HG03342 (cell line): ENCODE measurements at regions not wholly inside any gene's neighbourhood (a gene's known extent, or its start where the extent isn't known, plus 50 kb on each side); places are given as distances from the start of the nearest gene placed in this dataset.

Experiments used
- ATAC-seq: cut with Tn5 transposase; IDR thresholded peaks from one replicate; pipeline ENCODE4 v1.9.1; 2021; ENCODE audit warnings: mild to moderate bottlenecking, moderate library complexity; ENCODE audit not compliant: unreplicated experiment

DNA sequence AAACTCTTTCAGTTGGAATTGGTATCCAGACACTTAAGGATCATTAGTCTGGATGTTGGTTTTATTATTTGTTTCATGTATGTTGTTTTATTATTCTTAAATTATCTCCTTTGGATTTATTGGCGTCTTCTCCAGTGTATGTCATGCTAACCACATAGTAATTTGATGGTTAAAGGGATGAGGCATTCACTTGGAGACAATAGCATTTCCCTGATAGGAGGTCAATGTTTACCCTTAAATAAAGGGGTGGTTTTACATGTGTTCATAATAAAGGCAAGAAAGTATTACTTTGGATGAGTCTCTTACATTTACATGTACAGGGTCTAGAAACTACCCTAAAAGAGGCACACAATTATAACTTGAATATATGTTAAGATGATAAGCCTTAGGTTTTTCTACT lies 51.2 kb upstream of the RNF144B start:
- ATAC-seq, result no peak

DNA sequence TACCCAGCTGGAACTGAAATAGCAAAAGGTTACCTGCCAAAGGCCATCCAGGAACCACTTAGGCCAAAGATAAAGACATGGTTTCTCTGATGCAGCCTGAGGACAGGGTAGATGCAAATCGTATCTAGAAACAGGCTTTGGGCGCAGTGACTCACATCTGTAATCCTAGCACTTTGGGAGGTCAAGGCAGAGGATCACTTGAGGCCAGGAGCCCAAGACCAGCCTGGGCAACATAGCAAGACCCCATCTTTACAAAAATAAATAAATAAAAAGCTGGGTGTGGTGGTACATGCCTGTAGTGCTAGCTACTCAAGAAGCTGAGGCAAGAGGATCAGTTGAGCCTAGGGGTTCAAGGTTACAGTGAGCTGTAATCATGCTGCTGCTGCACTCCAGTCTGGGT lies 52.9 kb upstream of the RNF144B start:
- no peak for ATAC-seq

DNA sequence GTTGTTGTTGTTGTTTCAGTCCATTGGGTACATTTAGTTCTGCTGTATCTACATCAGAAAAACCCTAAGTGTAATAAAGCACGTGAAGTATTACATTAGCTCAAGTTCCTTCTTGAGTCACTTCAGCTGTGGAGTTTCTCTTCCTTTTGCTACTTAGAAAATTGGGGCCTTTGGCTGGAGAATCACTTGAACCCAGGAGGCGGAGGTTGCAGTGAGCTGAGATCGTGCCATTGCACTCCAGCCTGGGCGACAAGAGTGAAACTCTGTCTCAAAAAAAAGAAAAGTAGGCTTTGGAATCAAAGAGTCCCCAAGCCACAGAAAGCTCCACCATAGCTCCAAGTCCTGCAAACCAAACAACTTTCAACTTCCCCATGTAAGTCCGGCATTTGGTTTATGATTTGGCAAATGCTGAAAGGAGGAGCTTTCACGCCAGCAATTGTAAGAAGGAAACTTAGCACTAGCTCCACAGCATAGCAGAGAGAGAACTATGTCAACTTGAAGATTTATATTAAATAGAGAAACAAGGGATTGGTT lies 56.5 kb upstream of the RNF144B start:
- ATAC-seq, result no peak

DNA sequence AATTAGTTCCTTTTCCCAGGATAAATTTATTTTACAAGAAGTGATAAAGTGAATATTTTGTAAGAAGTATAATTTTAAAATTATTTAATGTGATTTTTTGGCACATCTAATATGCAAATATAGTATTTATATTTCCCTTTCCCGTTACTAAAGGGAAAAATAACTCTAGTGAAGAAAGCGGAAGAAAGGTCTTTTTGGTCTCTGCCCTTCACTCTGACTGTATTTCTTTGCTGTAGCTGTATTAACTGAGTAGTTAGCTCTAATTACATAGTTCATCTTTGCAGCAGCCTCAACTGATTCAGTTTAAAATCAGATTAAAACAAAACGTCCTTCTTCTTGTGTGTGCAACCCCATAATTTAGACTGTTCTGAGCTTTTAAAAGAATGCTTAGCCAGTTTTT lies 57.4 kb upstream of the RNF144B start:
- ATAC-seq, result no peak

DNA sequence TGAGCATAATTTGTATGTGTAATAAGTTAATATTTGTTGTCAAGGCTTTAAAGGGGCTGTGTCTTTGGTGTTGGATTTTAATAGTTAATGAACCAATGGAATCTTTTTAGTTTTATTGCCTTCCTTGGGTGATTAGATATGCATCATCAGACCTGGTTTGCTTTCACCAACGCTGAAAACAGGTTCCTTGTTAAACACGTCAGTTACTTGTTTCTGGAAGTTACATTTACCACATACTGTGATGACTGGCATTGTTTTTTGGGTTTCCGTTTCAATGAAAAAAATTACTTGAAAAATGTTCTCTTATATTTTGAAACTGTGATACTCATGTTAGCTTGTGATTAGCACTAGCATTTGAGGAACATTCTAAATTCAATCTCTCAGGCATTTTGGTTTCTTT lies 58.6 kb upstream of the RNF144B start:
- ATAC-seq, result no peak

DNA sequence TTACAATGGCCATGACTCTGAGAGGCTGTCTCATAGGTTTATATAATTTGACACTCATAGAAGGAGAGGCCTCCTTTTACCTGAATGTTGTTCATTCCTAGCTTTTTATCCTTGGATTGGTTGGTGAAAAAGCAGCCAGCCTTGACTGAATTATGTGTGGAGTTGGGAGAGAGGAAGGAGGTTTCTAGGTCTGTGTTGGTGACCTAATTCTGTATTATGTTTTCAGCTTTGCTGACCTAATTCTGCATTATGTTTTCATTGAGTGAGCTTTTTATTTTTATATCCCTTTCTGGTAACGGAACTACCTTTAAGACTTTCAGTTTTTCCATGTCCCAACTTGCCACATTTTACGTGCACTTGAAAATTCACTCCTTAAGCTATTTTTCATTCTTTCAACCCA lies 59.1 kb upstream of the RNF144B start:
- ATAC-seq, result no peak

DNA sequence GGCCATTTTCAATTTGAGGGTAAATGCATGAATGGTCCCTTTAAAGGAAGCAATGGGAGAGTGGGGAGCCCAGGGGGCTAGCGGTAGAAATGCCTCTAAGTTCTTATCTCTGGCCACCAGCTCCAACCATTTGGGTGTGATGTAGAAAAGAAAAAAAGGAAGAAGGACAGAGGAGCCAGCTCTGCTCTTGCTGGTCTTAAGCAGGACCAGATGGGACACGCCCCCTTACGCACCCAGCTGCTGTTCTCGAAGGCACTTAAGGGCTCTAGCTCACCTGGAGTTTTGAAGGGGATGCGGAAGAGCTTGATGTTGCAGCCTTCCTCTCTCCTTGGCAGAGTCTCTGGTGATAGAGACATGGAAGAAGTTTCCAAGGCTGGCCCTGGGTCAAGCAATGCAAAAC lies 59.5 kb upstream of the RNF144B start:
- ATAC-seq, result no peak

DNA sequence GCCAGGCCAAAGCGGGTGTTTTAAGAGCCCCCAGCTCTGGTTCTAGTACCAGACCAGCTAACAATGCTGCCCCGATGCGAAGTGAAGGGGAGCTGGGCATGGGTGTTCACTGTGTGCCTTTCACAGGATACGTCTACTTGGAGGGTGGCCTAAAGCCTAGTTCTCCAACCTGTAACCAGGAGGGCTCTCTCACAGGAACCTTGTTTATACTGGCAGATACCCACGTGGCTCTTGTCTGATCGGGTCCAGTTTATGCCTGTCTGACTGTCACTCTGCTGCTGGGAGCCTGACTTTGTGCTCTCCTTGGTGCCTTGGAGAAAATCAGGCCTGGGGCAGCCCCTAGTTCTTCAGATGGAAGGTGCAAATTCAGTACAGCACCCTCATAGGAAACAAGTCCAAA lies 60.2 kb upstream of the RNF144B start:
- no peak for ATAC-seq

DNA sequence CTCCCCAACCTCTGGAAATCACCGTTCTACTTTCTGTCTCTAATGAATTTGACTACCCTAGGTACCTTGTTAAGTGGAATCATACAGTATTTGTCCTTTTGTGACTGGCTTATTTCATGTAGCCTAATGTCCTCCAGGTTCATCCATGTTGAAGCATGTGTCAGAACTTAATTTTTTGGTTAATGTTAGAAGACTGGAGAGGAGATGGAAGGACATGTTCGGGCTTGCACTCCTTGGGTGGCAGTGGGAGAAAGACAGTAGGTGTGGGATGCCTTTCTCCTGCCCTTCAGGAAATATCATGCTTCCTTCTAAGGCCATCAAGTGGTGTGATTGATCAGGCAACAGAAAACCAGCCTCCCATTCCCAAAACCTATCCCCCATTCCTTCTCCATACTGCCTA lies 61.1 kb upstream of the RNF144B start:
- no peak for ATAC-seq

DNA sequence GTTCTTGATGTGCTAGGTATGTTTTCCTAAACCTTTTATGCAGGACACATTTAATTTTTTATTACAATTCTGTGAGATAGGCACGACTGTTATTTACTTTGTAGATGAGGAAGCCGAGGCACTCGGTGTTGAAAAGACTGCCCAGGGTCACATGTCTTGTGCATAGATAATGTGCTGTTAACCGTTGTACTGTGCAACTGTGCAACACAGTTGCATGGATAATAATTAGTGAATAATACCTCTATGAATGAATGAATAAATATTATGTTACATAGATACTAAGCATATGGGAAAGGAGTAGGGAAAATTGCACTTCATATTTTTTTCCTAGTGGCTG lies 60.3 kb upstream of the DEK start:
- ATAC-seq, result no peak

DNA sequence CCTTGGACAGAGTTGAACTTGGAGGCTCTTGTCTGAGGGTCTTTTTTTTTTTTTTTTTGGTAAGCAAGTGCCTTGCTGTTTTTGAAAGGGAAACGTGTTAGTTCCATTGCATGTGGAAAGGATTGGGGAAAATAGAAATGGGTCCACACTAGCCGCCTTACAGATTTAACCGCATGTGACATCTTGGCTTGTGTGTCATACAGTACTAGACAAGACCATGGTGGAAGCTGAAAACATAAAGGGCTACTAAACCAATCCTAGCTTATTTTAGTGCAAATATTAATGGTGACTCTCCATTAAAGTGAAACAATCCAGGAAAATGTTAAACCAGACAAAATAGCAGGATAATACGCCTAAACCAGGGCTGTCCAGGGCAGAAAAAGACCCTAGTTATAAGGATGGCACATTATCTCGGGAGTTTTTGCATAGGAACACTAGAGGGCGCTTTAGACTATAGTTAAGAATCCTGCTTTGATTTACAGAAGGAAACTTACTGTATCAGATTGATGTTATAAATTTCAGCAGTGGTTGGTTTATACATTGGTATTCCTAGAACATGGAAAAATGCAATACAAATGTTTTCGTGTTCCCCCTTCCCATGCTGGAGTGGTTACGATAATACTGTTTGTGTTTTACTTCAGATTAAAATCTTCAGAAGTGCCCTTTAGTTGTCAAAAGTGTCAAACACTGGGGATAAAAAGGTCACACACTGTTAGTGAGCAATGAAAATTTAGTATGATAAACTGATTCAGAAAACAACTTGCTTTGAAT lies 59.8 kb upstream of the DEK start:
- peak; percentile 61 for ATAC-seq

DNA sequence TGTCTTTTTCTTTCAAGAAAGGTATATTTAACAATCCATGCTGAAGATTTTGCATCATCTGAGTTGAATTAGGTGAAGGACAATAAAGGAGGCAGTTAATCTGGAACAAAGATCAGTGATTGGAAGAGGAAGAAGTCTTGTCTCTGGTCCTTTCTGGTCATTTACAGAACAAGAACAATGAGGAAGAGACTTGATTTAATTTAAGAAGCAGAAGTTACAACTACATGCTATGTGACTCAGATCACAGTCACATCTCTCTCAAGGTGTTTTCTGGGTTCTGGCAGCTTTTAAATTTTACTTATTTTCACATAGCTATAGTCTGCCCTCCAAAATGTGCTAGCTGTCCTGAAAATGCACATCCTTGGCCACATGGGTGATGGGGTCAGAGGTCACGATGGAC lies 53.5 kb upstream of the DEK start:
- no peak for ATAC-seq

DNA sequence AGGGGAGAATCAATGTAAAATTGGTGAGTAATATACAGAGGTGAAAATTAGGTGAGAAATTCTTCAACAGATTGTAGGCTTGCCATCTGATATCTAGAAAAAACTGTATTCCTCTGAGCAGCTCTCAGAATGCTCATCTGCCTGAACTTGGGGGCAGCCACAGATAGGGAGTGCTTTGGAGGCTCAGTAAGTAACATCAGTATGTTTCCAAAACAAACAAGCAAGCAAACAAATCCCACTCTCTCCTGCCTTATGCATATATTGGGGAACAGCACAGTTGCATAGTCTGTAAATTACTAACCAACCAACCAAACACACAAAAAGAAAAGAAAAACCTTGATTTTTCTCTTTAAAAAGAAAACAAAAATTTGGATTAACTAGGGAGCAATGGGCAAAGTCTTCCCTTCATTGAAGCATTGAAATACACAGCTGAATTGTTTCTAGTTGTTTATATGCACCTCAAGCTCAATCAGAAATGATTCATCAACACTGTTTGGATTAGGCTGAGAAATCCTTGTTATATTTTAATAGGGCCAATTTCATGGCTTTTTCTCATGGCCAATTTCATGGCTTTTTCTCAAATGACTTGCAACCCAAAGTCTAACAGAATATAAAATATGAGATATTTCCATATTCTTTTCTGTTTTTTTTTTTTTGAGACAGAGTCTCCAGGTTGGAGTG lies 50.1 kb upstream of the DEK start:
- ATAC-seq, result no peak
